SK-N-SH treated with all-trans-retinoic acid at 6 μM for 48 hours (cell line): ENCODE measurements at regions not wholly inside any gene's neighbourhood (a gene's known extent, or its start where the extent isn't known, plus 50 kb on each side); places are given as distances from the start of the nearest gene placed in this dataset.

ENCODE experiments used
- ARNTL ChIP-seq: fragments of 450-650 bp; formaldehyde crosslinking; IDR thresholded peaks from 2 replicates; pipeline ENCODE4 v1.5.0; 2020; ENCODE audit warnings: low read depth, mild to moderate bottlenecking, moderate library complexity, borderline replicate concordance
- CSDC2 ChIP-seq: fragments of 250-450 bp; sonication (Bioruptor Pico); IDR thresholded peaks from 2 replicates; pipeline ENCODE4 v1.5.0; 2020; ENCODE audit warnings: mild to moderate bottlenecking, moderate library complexity
- GLIS3 ChIP-seq: fragments of 250-450 bp; sonication (Bioruptor Pico); IDR thresholded peaks from 2 replicates; pipeline ENCODE4 v1.5.0; 2020; ENCODE audit warnings: mild to moderate bottlenecking, moderate library complexity
- ISL1 ChIP-seq: fragments of 250-450 bp; sonication (Bioruptor Pico); IDR thresholded peaks from 2 replicates; pipeline ENCODE4 v2.1.2; 2022; ENCODE audit warnings: mild to moderate bottlenecking, moderate library complexity
- RARB ChIP-seq: fragments of 250-450 bp; sonication (Bioruptor Pico); IDR thresholded peaks from 2 replicates; pipeline ENCODE4 v1.8.0; 2021; ENCODE audit warnings: mild to moderate bottlenecking, moderate library complexity
- ZNF70 ChIP-seq: fragments of 450-650 bp; formaldehyde crosslinking; IDR thresholded peaks from 2 replicates; pipeline ENCODE4 v1.5.0; 2020; ENCODE audit warnings: mild to moderate bottlenecking, moderate library complexity
- ZNF8 ChIP-seq: fragments of 450-650 bp; formaldehyde crosslinking; IDR thresholded peaks from 2 replicates; pipeline ENCODE4 v1.5.0; 2020; ENCODE audit warnings: mild to moderate bottlenecking, moderate library complexity

DNA sequence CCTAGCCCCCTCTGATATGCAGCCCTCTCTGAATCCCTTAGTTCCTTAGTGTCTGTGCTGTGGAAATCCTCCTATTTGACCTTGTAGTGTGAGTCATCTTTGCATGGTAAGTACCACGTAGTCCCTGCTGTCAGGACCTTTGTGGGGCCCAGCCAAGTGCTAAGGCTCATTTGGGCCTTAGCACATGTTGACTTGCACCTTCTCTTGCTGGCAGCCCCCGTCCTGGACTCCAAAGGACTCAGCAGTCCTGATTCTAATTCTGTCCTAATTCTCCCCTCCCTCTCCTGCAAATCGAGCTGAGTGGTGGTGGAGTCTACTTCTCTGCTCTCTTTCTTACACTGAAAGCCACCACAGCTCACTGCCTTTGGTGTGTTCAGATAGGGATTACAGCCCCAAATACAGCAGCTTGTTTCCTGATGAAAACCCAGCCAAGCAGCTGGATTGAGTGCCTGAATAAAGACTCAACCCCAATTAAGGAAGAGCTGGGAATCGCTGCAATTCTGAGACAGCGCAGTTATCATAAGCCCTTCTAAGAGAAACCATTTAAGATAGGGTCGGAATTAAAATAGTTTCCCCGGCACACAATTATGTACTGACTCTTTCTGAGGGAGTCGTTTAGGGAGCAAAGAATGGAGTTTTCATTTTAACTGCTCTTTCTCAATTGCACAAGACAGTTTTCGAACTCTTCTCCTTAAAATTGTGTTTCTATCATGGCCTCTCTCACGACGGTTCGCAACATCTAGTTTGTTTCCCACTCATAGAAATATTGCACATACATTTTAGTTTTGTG is 215.6 kb upstream of the TNP1 start:
- no peak for TF ChIP-seq ZNF70 (CRISPR knock-in tag)
- TF ChIP-seq ISL1, result no peak
- TF ChIP-seq ARNTL (CRISPR knock-in tag), result no peak
- no peak for TF ChIP-seq RARB (CRISPR knock-in tag)
- TF ChIP-seq ZNF8 (CRISPR knock-in tag), result no peak
- no peak for TF ChIP-seq GLIS3
- TF ChIP-seq CSDC2 (CRISPR knock-in tag), result no peak
